IMR-90 (cell line): ENCODE measurements at regions not wholly inside any gene's neighbourhood (a gene's known extent, or its start where the extent isn't known, plus 50 kb on each side); places are given as distances from the start of the nearest gene placed in this dataset.

Source experiments
- ATAC-seq: fragments of 200-7000 bp; cut with Tn5 transposase; 2 replicates; pipeline ENCODE4 v1.9.1; 2020; ENCODE audit warnings: low read depth, mild to moderate bottlenecking, moderate library complexity
- BruUV-seq: library from RNA; stranded (reverse); fragments of 400-500 nt; replicated peaks from 2 replicates; lab custom pipeline; 2021; lab: Mats Ljungman, UMichigan
- CTCF ChIA-PET: fragments of 300-600 bp; formaldehyde crosslinking; extraction: SDS; loops from one replicate; lab custom pipeline; 2021; ENCODE audit warnings: antibody characterized with exemption; lab: Yijun Ruan, JAX
- POLR2A ChIA-PET: fragments of 300-600 bp; sonication (Branson Sonifier 250); formaldehyde crosslinking; loops from one replicate; lab custom pipeline; 2022; ENCODE audit warnings: antibody characterized with exemption; ENCODE audit not compliant: unreplicated experiment; lab: Charles Lee
- DNase-seq: peaks from one replicate; pipeline ENCODE4 v3.0.0; 2013
- H2AFZ ChIP-seq: replicated peaks from 2 replicates; pipeline ENCODE3; 2013; ENCODE audit warnings: low read length, mild to moderate bottlenecking; ENCODE audit not compliant: poor library complexity
- H2AK5ac ChIP-seq: 2 replicates; pipeline ENCODE4 v1.6.1; 2013; ENCODE audit warnings: low read depth, low read length, inconsistent platforms
- H2AK9ac ChIP-seq: replicated peaks from 2 replicates; pipeline ENCODE3; 2013; ENCODE audit warnings: mild to moderate bottlenecking, low read depth, low read length, moderate library complexity; ENCODE audit not compliant: poor library complexity
- H2BK120ac ChIP-seq: 2 replicates; pipeline ENCODE4 v1.6.1; 2013; ENCODE audit warnings: low read depth, low read length, inconsistent platforms
- H2BK15ac ChIP-seq: 3 replicates; pipeline ENCODE4 v1.6.1; 2013; ENCODE audit warnings: low read depth, low read length, inconsistent platforms
- H2BK20ac ChIP-seq: 2 replicates; pipeline ENCODE4 v1.6.1; 2013; ENCODE audit warnings: low read depth, mild to moderate bottlenecking, inconsistent platforms, low read length, moderate library complexity
- H2BK5ac ChIP-seq: 2 replicates; pipeline ENCODE4 v1.6.1; 2013; ENCODE audit warnings: mild to moderate bottlenecking, low read depth, low read length, inconsistent platforms; ENCODE audit not compliant: poor library complexity, severe bottlenecking
- H3K14ac ChIP-seq: replicated peaks from 2 replicates; pipeline ENCODE4 v1.6.1; 2013; ENCODE audit warnings: low read depth, low read length, inconsistent platforms
- H3K18ac ChIP-seq: 2 replicates; pipeline ENCODE4 v1.6.1; 2013; ENCODE audit warnings: low read depth, low read length, control low read depth
- H3K23ac ChIP-seq: 2 replicates; pipeline ENCODE4 v1.6.1; 2013; ENCODE audit warnings: low read depth, low read length, inconsistent platforms
- H3K27ac ChIP-seq: 2 replicates; pipeline ENCODE4 v1.5.1; 2013; ENCODE audit warnings: mild to moderate bottlenecking, control low read depth, low read length; ENCODE audit not compliant: insufficient read depth
- H3K27me3 ChIP-seq: 2 replicates; pipeline ENCODE4 v1.6.1; 2013; ENCODE audit warnings: low read length; ENCODE audit not compliant: control insufficient read depth, insufficient read depth
- H3K36me3 ChIP-seq: 2 replicates; pipeline ENCODE4 v1.6.1; 2013; ENCODE audit warnings: low read length, mixed read lengths; ENCODE audit not compliant: control insufficient read depth, insufficient read depth
- H3K4ac ChIP-seq: 2 replicates; pipeline ENCODE4 v1.6.1; 2013; ENCODE audit warnings: low read depth, low read length, inconsistent platforms
- H3K4me1 ChIP-seq: 2 replicates; pipeline ENCODE4 v1.6.1; 2013; ENCODE audit warnings: low read length, mixed read lengths; ENCODE audit not compliant: control insufficient read depth, insufficient read depth
- H3K4me2 ChIP-seq: 2 replicates; pipeline ENCODE4 v1.6.1; 2013; ENCODE audit warnings: low read depth, mild to moderate bottlenecking, control low read depth, low read length, moderate library complexity
- H3K4me3 ChIP-seq: 2 replicates; pipeline ENCODE4 v1.5.1; 2013; ENCODE audit warnings: low read depth, mild to moderate bottlenecking, control low read depth, low read length, moderate library complexity; ENCODE audit not compliant: insufficient read depth
- H3K56ac ChIP-seq: 2 replicates; pipeline ENCODE4 v1.6.1; 2013; ENCODE audit warnings: low read length, inconsistent platforms; ENCODE audit not compliant: insufficient read depth; ENCODE audit errors: extremely low read depth
- H3K79me1 ChIP-seq, 2 experiments: 2 replicates each; pipeline ENCODE4 v1.6.1; 2013; ENCODE audit warnings: low read length in 2 of 2, inconsistent platforms in 1 of 2, low read depth in 1 of 2
- H3K9ac ChIP-seq: 2 replicates; pipeline ENCODE4 v1.6.1; 2013; ENCODE audit warnings: low read depth, low read length, control low read depth
- H3K9me1 ChIP-seq: 2 replicates; pipeline ENCODE4 v1.6.1; 2013; ENCODE audit warnings: low read length, inconsistent platforms; ENCODE audit not compliant: insufficient read depth
- H3K9me3 ChIP-seq: 2 replicates; pipeline ENCODE4 v1.6.1; 2013; ENCODE audit warnings: low read length; ENCODE audit not compliant: control insufficient read depth, insufficient read depth
- H4K20me1 ChIP-seq: 2 replicates; pipeline ENCODE4 v1.6.1; 2013; ENCODE audit warnings: low read length, inconsistent platforms; ENCODE audit not compliant: insufficient read depth
- H4K5ac ChIP-seq: 2 replicates; pipeline ENCODE4 v1.6.1; 2013; ENCODE audit warnings: mild to moderate bottlenecking, low read depth, low read length, control low read depth
- H4K8ac ChIP-seq, 2 experiments: 2 replicates each; pipeline ENCODE4 v1.6.1; 2013; ENCODE audit warnings: low read depth in 2 of 2, low read length in 2 of 2, control low read depth in 1 of 2, inconsistent platforms in 1 of 2
- H4K91ac ChIP-seq: 2 replicates; pipeline ENCODE4 v1.6.1; 2013; ENCODE audit warnings: low read depth, low read length, inconsistent platforms; ENCODE audit not compliant: insufficient read depth
- BHLHE40 ChIP-seq: fragments of 150-350 bp; IDR thresholded peaks from 2 replicates; pipeline ENCODE4 v1.6.1; 2016; ENCODE audit warnings: mild to moderate bottlenecking, low read depth, low read length
- CEBPB ChIP-seq: IDR thresholded peaks from 2 replicates; pipeline ENCODE4 v1.6.1; 2012; ENCODE audit warnings: low read depth, low read length, improper control_type of control experiment
- MAFK ChIP-seq: IDR thresholded peaks from 2 replicates; pipeline ENCODE4 v1.6.1; 2012; ENCODE audit warnings: low read depth, low read length, improper control_type of control experiment
- POLR2A ChIP-seq: IDR thresholded peaks from 2 replicates; pipeline ENCODE4 v1.6.1; 2012; ENCODE audit warnings: mild to moderate bottlenecking, low read depth, low read length
- RAD21 ChIP-seq: IDR thresholded peaks from 2 replicates; pipeline ENCODE4 v1.6.1; 2012; ENCODE audit warnings: low read length, improper control_type of control experiment
- RFX5 ChIP-seq: IDR thresholded peaks from 2 replicates; pipeline ENCODE4 v1.8.0; 2012; ENCODE audit warnings: low read depth, mild to moderate bottlenecking, low read length, moderate library complexity
- WGBS, 2 experiments: methylation state at CpG; one replicate each; pipeline versions ENCODE4 v1.1.5 to v1.1.7; 2013; ENCODE audit warnings: missing lambda C conversion rate in 2 of 2; ENCODE audit not compliant: insufficient read length in 1 of 2; ENCODE audit errors: extremely low coverage in 2 of 2; 5-methylcytosine and 5-hydroxymethylcytosine counted together
- dilution Hi-C: fragments of 300-500 bp; cut with HindIII; formaldehyde crosslinking; loops from one replicate; pipeline ENCODE4 v1.14.3; 2018; ENCODE audit warnings: low sequenced_read_pairs; ENCODE audit not compliant: unreplicated experiment
- in situ Hi-C: fragments of 300-500 bp; cut with MboI; formaldehyde crosslinking; loops from 3 replicates; pipeline ENCODE4 v1.14.3; 2019; ENCODE audit warnings: low sequenced_read_pairs, inconsistent platforms, mixed read lengths
- intact Hi-C: fragments of 100-400 bp; cut with micrococcal nuclease; formaldehyde crosslinking; loops from 2 replicates; pipeline ENCODE4 v1.10.0; 2022

- no peak overlapping the region for H4K5ac ChIP-seq
- H2AFZ ChIP-seq: no peak overlapping the region
- no peak overlapping the region for H2BK120ac ChIP-seq
- ATAC-seq (no peak), DNase-seq (no peak)
- peaks cover 8% of the 10 kb centered on the region; the same call in 1 of the 2 replicates for H3K9me3 ChIP-seq
- TF ChIP-seq CEBPB: no peak
- TF ChIP-seq MAFK: no peak
- TF ChIP-seq BHLHE40: no peak
- TF ChIP-seq RFX5: no peak
- no peak for TF ChIP-seq POLR2A
- TF ChIP-seq RAD21: no peak
- no TSS peak for BruUV-seq
- no peak overlapping the region for H2BK5ac ChIP-seq
- H3K4ac ChIP-seq: no peak overlapping the region
- no peak overlapping the region for H3K4me2 ChIP-seq
- intact Hi-C loops: no loop called here
- no peak overlapping the region for H3K9ac ChIP-seq
- in situ Hi-C loops: no loop called here
- no peak overlapping the region for H3K23ac ChIP-seq
- ChIA-PET CTCF (no interaction called here), POLR2A (no interaction called here)
- no peak overlapping the region for H3K4me3 ChIP-seq
- H3K14ac ChIP-seq: no peak overlapping the region
- H3K27ac ChIP-seq: no peak overlapping the region
- no peak overlapping the region for H2BK20ac ChIP-seq
- no peaks in the 10 kb centered on the region for H3K27me3 ChIP-seq
- no peaks in the 10 kb centered on the region for H3K9me1 ChIP-seq
- no CpG with 5 or more reads among the region's 3 CpGs for WGBS, 2 experiments
- no peak overlapping the region for H4K8ac ChIP-seq
- no peak overlapping the region for H2BK15ac ChIP-seq
- H2AK5ac ChIP-seq: no peak overlapping the region
- H3K4me1 ChIP-seq: no peaks in the 10 kb centered on the region
- dilution Hi-C loops: no loop called here
- H3K18ac ChIP-seq: no peak overlapping the region
- H3K56ac ChIP-seq: no peak overlapping the region
- H4K91ac ChIP-seq: no peak overlapping the region
- no peaks in the 10 kb centered on the region for H3K36me3 ChIP-seq
- H2AK9ac ChIP-seq: no peak overlapping the region
- no peaks in the 10 kb centered on the region for H4K20me1 ChIP-seq
- H3K79me1 ChIP-seq: no peaks in the 10 kb centered on the region
Measured at GRCh38 chr18:38074298-38074876, 508.8 kb upstream of the CELF4 start.
